Tibial nerve (tissue), 3 donors: ENCODE measurements at regions not wholly inside any gene's neighbourhood (a gene's known extent, or its start where the extent isn't known, plus 50 kb on each side); places are given as distances from the start of the nearest gene placed in this dataset.

Experiments used
- CTCF ChIP-seq, 5 experiments: fragments of 200-600 bp in 3 of 5; fragments of 450-650 bp in 2 of 5; sonication (generic) in 3 of 5; IDR thresholded peaks; one replicate each; pipeline ENCODE4 v1.5.1; 2016 to 2019; ENCODE audit warnings: antibody characterized with exemption in 5 of 5, mild to moderate bottlenecking in 3 of 5, moderate library complexity in 2 of 5
- POLR2A ChIP-seq, 2 donors: fragments of 450-650 bp; IDR thresholded peaks; one replicate each; pipeline ENCODE4 v1.6.1; 2017; ENCODE audit warnings: antibody characterized with exemption in 2 of 2, mild to moderate bottlenecking in 2 of 2, moderate library complexity in 2 of 2

GRCh38 chr11:33631749-33632091 is 68.9 kb downstream of the C11orf91 start:
- no peak for TF ChIP-seq CTCF (IDR thresholded peaks at IDR 0.05)
- TF ChIP-seq POLR2A (IDR thresholded peaks at IDR 0.05): no peak
